GM12872 (cell line): ENCODE measurements at regions not wholly inside any gene's neighbourhood (a gene's known extent, or its start where the extent isn't known, plus 50 kb on each side); places are given as distances from the start of the nearest gene placed in this dataset.

Source experiments
- CTCF ChIP-seq: IDR thresholded peaks from 3 replicates; pipeline ENCODE4 v1.5.1; 2011; ENCODE audit warnings: low read depth, mild to moderate bottlenecking, low read length, moderate library complexity; ENCODE audit not compliant: insufficient read depth

GRCh38 chr12:90683871-90684270 is 271.1 kb downstream of the CCER1 start:
- TF ChIP-seq CTCF = no peak

- no peak for TF ChIP-seq CTCF
Observed at GRCh38 chr12:90682398-90682797, 272.6 kb downstream of the CCER1 start.

- no peak for TF ChIP-seq CTCF
Observed at GRCh38 chr12:90679674-90680073, 275.3 kb downstream of the CCER1 start.

GRCh38 chr12:90677552-90677951 is 277.4 kb downstream of the CCER1 start:
- no peak for TF ChIP-seq CTCF

GRCh38 chr12:90677055-90677454 is 277.9 kb downstream of the CCER1 start:
- TF ChIP-seq CTCF = no peak

- no peak for TF ChIP-seq CTCF
Observed at GRCh38 chr12:90675106-90675505, 279.9 kb downstream of the CCER1 start.

GRCh38 chr12:90672081-90672480 is 282.9 kb downstream of the CCER1 start:
- TF ChIP-seq CTCF = no peak

- no peak for TF ChIP-seq CTCF
Observed at GRCh38 chr12:90659060-90659459, 295.9 kb downstream of the CCER1 start.
